Loucy (cell line): ENCODE measurements at regions not wholly inside any gene's neighbourhood (a gene's known extent, or its start where the extent isn't known, plus 50 kb on each side); places are given as distances from the start of the nearest gene placed in this dataset.

ENCODE experiments used
- H2AFZ ChIP-seq: fragments of 200-600 bp; sonication (generic); 2 replicates; pipeline ENCODE4 v1.6.0; 2016; ENCODE audit warnings: antibody characterized with exemption, mild to moderate bottlenecking, low read length, moderate library complexity
- H3F3A ChIP-seq: fragments of 200-600 bp; 2 replicates; pipeline ENCODE4 v1.6.0; 2016; ENCODE audit warnings: antibody characterized with exemption, low read depth, mild to moderate bottlenecking
- H3K27me3 ChIP-seq: fragments of 200-600 bp; sonication (generic); 2 replicates; pipeline ENCODE4 v1.6.1; 2014; ENCODE audit warnings: low read length, mild to moderate bottlenecking; ENCODE audit not compliant: insufficient read depth, poor library complexity, severe bottlenecking
- H3K36me3 ChIP-seq: fragments of 200-600 bp; sonication (generic); 2 replicates; pipeline ENCODE4 v1.6.1; 2016; ENCODE audit warnings: low read length; ENCODE audit not compliant: insufficient read depth
- H3K4me1 ChIP-seq: fragments of 200-600 bp; sonication (generic); 2 replicates; pipeline ENCODE4 v1.5.1; 2014; ENCODE audit warnings: low read length, mild to moderate bottlenecking; ENCODE audit not compliant: insufficient read depth, poor library complexity, severe bottlenecking
- H3K4me2 ChIP-seq: fragments of 200-600 bp; sonication (generic); 2 replicates; pipeline ENCODE4 v1.6.0; 2014; ENCODE audit warnings: antibody characterized with exemption, low read length, low read depth, mild to moderate bottlenecking; ENCODE audit not compliant: poor library complexity, severe bottlenecking
- H3K4me3 ChIP-seq: fragments of 200-600 bp; sonication (generic); 2 replicates; pipeline ENCODE4 v1.5.1; 2014; ENCODE audit warnings: low read length, mild to moderate bottlenecking, mixed read lengths; ENCODE audit not compliant: poor library complexity, severe bottlenecking
- H3K79me2 ChIP-seq: fragments of 200-600 bp; sonication (generic); 2 replicates; pipeline ENCODE4 v1.6.1; 2014; ENCODE audit warnings: low read length; ENCODE audit not compliant: insufficient read depth
- H3K9ac ChIP-seq: fragments of 200-600 bp; sonication (generic); 2 replicates; pipeline ENCODE4 v1.6.0; 2014; ENCODE audit warnings: mild to moderate bottlenecking, low read depth, low read length, moderate library complexity; ENCODE audit not compliant: poor library complexity, severe bottlenecking
- H3K9me2 ChIP-seq: fragments of 200-600 bp; sonication (generic); replicated peaks from 2 replicates; pipeline ENCODE4 v1.6.1; 2016; ENCODE audit warnings: low read depth, low read length, mixed read lengths
- H3K9me3 ChIP-seq: fragments of 200-600 bp; sonication (generic); 2 replicates; pipeline ENCODE4 v1.6.1; 2014; ENCODE audit warnings: mild to moderate bottlenecking, antibody characterized with exemption, low read length, low read depth; ENCODE audit not compliant: insufficient read depth
- H4K20me1 ChIP-seq: fragments of 200-600 bp; sonication (generic); 2 replicates; pipeline ENCODE4 v1.6.0; 2014; ENCODE audit warnings: antibody characterized with exemption, low read length, mild to moderate bottlenecking; ENCODE audit not compliant: insufficient read depth, poor library complexity, severe bottlenecking
- EZH2phosphoT487 ChIP-seq: fragments of 200-600 bp; IDR thresholded peaks from 2 replicates; pipeline ENCODE4 v1.6.1; 2018; ENCODE audit warnings: antibody characterized with exemption, mild to moderate bottlenecking, moderate library complexity, borderline replicate concordance
- TF ChIP-seq, protein P1 (sequence below): fragments of 200-600 bp; sonication (generic); conservative IDR thresholded peaks from 2 replicates; pipeline ENCODE4 v1.5.1; 2014; ENCODE audit warnings: mild to moderate bottlenecking, antibody characterized with exemption, low read length

DNA sequence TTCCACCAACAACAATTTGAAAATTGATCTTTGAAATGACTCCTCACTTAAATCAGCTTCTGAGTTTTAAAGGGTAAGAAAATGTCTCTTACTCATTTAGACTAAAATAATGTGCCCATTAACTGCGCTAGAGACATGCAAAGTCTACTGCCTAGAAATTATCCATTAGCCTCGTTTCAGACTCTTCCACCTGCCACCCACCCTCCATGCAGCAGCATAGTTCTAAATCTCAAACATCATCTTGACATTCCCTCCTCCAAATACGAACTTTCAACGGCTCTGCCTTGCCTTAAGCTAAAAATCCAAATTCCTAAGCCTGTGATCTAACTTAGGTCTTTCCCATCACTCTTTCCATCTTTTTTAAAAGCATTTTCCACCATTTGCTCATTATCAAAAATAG lies 66.6 kb upstream of the ST8SIA2 start:
- no peak overlapping the region for H2AFZ ChIP-seq
- TF ChIP-seq, protein P1, sequence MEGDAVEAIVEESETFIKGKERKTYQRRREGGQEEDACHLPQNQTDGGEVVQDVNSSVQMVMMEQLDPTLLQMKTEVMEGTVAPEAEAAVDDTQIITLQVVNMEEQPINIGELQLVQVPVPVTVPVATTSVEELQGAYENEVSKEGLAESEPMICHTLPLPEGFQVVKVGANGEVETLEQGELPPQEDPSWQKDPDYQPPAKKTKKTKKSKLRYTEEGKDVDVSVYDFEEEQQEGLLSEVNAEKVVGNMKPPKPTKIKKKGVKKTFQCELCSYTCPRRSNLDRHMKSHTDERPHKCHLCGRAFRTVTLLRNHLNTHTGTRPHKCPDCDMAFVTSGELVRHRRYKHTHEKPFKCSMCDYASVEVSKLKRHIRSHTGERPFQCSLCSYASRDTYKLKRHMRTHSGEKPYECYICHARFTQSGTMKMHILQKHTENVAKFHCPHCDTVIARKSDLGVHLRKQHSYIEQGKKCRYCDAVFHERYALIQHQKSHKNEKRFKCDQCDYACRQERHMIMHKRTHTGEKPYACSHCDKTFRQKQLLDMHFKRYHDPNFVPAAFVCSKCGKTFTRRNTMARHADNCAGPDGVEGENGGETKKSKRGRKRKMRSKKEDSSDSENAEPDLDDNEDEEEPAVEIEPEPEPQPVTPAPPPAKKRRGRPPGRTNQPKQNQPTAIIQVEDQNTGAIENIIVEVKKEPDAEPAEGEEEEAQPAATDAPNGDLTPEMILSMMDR = no peak
- TF ChIP-seq EZH2phosphoT487 = no peak
- H3K4me3 ChIP-seq = no peak overlapping the region
- no peaks in the 10 kb centered on the region for H3K4me1 ChIP-seq
- no peak overlapping the region for H3K4me2 ChIP-seq
- no peaks in the 10 kb centered on the region for H3K9me3 ChIP-seq
- no peaks in the 10 kb centered on the region for H4K20me1 ChIP-seq
- H3K36me3 ChIP-seq = no peaks in the 10 kb centered on the region
- no peaks in the 10 kb centered on the region for H3K9me2 ChIP-seq
- H3F3A ChIP-seq = no peaks in the 10 kb centered on the region
- H3K27me3 ChIP-seq = no peaks in the 10 kb centered on the region
- H3K79me2 ChIP-seq = no peaks in the 10 kb centered on the region
- no peak overlapping the region for H3K9ac ChIP-seq

DNA sequence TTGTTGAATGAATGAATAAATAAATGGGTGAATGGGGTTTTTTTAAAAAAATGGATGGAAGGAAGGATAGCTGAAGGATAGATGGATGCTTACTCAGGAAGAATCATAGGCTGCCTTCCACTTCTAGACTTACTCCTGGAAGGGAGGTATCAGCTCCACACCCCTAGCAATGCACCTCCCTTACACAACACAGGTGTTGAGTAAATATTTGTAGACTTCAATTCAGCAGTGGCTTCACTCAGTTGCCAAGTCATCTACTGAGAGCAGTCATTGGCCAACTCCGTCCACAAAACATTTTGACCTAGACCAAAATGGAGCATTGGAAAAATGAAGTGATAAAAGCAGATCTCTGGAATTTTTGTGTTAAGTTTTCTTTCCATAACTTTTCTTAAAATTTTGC lies 65.5 kb upstream of the ST8SIA2 start:
- no peak for TF ChIP-seq EZH2phosphoT487
- TF ChIP-seq, protein P1 = no peak

GRCh38 chr15:92332125-92332899 lies 61.4 kb upstream of the ST8SIA2 start:
- Histone ChIP-seq H3K79me2 (no peaks in the 10 kb centered on the region), H3K4me3 (no peak overlapping the region), H3K9me3 (0 out of 2 replicates have a peak, but pooled peaks cover 4% of the 10 kb centered on the region), H3K9ac (no peak overlapping the region), H4K20me1 (no peaks in the 10 kb centered on the region), H2AFZ (no peak overlapping the region), H3K27me3 (no peaks in the 10 kb centered on the region), H3F3A (no peaks in the 10 kb centered on the region), H3K36me3 (no peaks in the 10 kb centered on the region), H3K4me1 (no peaks in the 10 kb centered on the region), H3K4me2 (no peak overlapping the region), H3K9me2 (no peaks in the 10 kb centered on the region)
- TF ChIP-seq, protein P1 = no peak
- no peak for TF ChIP-seq EZH2phosphoT487

More for the DNA sequence above, 65.5 kb upstream of the ST8SIA2 start:
- Histone ChIP-seq H2AFZ (no peak overlapping the region), H3K9ac (no peak overlapping the region), H3K9me3 (no peaks in the 10 kb centered on the region), H3K27me3 (no peaks in the 10 kb centered on the region), H3K4me2 (no peak overlapping the region), H3K4me1 (no peaks in the 10 kb centered on the region), H4K20me1 (no peaks in the 10 kb centered on the region), H3K4me3 (no peak overlapping the region), H3F3A (no peaks in the 10 kb centered on the region), H3K79me2 (no peaks in the 10 kb centered on the region), H3K36me3 (no peaks in the 10 kb centered on the region), H3K9me2 (no peaks in the 10 kb centered on the region)
